GM10266 (cell line): ENCODE measurements at regions not wholly inside any gene's neighbourhood (a gene's known extent, or its start where the extent isn't known, plus 50 kb on each side); places are given as distances from the start of the nearest gene placed in this dataset.
"Not testable (repeated sequence)": the region's sequence is repeated elsewhere in the genome, so short reads cannot be mapped to it uniquely, and the experiment has no call there.

Experiments
- DNase-seq: peaks from one replicate; pipeline ENCODE4 v3.0.0; 2012; ENCODE audit errors: extremely low spot score
- TF ChIP-seq, protein P1 (sequence below): IDR thresholded peaks from 2 replicates; pipeline ENCODE4 v1.5.1; 2012; ENCODE audit warnings: mild to moderate bottlenecking, low read depth; ENCODE audit not compliant: control insufficient read depth, insufficient read depth; ENCODE audit errors: missing control alignments

DNA sequence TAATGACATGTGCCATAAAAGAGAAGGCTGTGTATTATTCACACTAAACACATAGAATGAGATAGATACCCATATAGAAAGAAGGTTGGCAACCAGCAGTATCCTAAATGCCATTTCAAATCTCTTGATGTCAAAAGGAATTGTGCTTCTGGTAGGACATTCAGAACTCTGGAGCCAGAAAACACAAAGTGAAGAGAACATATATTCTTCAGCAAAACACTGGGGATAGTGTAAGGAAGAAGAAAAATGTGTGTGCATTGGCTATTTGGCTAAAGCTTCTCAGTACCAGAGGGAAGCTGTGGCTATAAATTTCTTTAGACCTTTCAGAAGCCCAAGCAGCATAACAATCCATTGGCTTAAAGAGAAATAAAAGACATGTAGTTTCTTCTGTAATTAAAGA, 551.6 kb upstream of the C9orf72 start:
- DNase-seq: no peak
- TF ChIP-seq, protein P1, sequence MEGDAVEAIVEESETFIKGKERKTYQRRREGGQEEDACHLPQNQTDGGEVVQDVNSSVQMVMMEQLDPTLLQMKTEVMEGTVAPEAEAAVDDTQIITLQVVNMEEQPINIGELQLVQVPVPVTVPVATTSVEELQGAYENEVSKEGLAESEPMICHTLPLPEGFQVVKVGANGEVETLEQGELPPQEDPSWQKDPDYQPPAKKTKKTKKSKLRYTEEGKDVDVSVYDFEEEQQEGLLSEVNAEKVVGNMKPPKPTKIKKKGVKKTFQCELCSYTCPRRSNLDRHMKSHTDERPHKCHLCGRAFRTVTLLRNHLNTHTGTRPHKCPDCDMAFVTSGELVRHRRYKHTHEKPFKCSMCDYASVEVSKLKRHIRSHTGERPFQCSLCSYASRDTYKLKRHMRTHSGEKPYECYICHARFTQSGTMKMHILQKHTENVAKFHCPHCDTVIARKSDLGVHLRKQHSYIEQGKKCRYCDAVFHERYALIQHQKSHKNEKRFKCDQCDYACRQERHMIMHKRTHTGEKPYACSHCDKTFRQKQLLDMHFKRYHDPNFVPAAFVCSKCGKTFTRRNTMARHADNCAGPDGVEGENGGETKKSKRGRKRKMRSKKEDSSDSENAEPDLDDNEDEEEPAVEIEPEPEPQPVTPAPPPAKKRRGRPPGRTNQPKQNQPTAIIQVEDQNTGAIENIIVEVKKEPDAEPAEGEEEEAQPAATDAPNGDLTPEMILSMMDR: no peak

DNA sequence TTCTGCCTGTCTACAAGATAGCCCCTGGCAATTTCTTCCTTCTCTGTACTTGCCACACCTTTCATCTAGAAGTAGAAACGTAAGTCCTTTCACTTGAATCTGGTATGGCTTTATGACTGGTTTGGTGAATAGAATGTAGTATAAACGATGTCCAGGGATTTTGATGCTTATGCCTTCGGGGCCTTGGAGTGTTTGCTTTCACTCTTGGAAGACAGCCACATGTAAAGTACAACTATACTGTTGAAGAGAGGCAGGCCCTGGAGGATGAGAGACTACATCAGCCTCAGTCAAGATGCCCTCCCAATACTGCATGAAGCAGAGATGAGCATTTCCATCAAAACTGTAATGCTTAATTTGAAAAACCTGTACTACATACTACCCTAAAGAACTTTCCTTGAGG, 553.8 kb upstream of the C9orf72 start:
- TF ChIP-seq, protein P1: no peak
- DNase-seq: no peak

DNA sequence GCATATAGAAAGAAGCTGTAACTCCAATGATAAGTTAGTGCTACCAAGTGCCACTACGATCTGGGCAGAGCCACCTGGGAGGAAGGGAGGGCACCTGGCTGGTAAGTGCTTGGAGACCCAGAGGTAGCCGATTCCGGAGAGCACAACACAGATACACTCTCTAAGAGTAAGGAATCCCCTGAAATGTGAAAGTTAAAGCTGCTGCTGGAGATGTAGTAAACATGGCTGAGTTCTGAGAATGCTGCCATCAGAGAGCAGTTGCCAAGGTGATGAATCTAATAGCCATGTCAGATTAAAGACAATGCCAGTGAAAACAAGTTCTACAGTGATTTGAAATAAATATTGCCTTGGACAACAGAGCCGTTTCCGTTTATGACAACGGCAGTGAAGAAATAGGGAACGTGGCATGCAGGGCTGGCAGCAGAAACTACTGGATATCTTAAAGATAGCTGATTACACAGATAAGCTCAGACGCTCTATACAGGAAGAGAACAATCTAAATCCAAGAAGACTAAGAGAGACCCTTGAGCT, 561.2 kb upstream of the C9orf72 start:
- TF ChIP-seq, protein P1: no peak
- DNase-seq: no peak

DNA sequence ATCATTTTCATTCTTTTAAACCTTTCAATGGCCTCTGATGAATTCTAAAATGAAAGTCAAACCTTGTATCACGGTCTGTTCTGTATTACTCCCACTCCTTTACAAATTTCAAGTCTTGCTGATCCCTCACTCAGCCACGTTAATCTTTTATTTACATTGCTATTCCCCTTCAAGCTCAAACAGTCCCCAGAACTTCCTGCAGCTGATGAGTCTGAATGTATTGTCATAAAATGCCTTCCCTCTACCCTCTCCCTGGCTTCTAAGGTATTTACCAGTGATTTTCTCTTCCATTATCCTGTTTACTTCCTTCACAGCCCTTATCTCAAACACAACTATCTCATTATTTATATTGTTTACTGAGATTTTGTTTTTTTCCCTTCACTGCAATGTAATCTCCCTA, 562.3 kb upstream of the C9orf72 start:
- DNase-seq: no peak
- TF ChIP-seq, protein P1: no peak

DNA sequence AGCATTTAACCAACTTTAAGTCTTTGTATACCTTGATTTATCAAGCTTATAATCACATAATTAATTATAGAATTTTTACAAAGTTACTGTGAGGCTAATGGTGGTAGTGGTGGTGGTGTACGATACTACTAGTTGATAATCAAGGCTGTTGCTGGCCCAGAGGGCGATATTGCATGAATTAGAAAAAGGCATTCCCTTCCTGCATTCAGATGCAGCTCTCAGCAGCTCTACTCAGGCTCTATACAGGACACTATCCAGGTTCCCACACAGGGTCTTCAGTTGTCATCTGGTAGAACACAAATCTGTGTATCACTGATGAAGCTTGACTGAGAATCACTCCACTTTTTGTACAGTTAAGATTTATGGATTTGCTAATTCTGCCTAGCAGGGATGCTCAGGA, 562.8 kb upstream of the C9orf72 start:
- TF ChIP-seq, protein P1: no peak
- DNase-seq: no peak

DNA sequence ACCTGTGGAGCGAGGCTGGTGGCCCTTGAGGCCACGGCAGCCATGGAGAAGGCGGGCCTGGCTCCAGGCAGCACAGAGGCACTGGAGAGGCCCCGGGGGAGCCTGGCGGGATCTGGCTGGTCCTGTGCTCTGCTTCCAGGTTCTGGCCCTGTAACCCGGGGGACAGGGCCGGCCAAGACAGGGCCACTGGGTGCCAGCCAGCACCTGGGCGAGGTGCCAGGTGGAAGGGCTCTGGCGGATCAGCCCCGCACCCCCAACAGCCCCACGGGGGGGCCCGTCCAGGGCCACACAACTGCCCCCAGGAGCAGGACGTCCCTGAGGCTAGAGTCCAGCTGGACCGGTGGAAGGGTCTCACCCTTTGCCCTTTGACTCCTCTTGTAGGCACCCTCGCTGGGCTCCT, 574.1 kb upstream of the C9orf72 start:
- DNase-seq: not testable (repeated sequence)

DNA sequence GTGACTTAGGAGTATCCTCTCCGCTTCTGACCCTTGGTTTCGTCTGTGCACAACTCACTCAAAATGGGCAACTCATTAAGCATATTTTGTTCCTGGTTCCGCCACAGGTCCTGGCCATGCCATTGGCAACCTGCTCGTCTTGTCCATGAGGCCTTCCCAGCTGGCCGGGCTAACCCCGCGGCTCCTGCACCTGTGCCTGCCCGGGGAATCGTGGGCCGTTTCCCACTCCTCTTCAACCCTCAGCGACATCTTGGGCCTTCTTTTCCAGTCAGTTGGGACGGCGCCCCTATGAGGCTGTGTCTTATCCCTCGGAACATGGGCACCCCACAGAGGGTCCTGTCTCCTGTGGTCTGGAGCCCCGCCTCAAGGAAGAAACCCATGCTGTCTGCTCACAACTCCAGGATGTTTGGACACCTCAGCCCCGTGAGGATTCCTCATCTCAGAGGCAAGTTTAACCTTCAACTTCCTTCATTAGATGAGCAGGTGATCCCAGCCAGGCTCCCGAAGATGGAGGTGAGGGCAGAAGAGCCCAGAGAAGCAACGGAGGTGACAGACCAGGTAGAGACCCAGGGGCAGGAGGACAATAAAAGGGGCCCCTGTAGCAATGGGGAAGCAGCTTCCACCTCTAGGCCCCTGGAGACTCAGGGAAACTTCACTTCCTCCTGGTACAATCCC, 574.8 kb upstream of the C9orf72 start:
- not testable (repeated sequence) for DNase-seq

DNA sequence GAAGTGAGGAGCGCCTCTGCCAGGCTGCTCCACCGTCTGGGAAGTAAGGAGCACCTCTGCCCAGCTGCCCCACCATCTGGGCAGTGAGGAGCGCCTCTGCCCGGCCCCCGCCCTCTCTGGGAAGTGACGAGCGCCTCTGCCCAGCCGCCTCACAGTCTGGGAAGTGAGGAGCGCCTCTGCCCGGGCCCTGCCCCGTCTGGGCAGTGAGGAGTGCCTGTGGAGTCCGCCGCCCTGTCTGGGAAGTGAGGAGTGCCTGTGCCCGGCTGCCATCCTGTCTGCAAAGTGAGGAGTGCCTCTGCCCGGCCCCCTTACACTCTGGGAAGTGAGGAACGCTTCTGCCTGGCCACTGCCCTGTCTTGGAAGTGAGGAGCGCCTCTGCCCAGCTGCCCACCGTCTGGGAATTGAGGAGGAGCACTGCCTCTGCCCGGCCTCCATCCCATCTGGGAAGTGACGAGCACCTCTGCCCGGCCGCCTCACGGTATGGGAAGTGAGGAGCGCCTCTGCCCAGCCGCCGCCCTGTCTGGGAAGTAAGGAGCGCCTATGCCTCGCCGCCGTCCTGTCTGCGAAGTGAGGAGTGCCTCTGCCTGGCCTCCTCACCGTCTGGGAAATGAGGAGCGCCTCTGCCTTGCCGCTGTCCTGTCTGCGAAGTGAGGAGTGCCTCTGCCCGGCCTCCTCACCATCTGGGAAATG, 576.2 kb upstream of the C9orf72 start:
- DNase-seq: not testable (repeated sequence)

DNA sequence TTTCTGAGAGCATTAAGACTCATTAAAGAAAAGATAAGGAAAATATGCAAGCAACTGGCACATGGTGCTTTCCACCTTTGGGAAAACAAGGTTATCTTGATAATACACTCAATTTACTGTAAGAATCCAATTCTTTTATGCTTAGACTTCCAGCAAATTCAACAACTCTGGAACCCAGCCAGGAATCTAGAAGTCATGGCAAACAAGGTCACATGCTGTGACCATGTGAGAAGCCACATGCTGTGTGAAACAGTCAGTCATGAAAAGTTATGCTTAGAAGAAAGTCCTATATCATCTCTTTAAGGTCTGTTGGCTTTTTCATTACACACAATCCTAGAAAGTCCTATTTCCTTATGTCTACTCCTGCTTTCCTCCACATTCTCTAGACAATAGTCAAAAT, 581.8 kb upstream of the C9orf72 start:
- TF ChIP-seq, protein P1: no peak

More for the DNA sequence above, 581.8 kb upstream of the C9orf72 start:
- no peak for DNase-seq
